ENCODE measurements at regions not wholly inside any gene's neighbourhood (a gene's known extent, or its start where the extent isn't known, plus 50 kb on each side); places are given as distances from the start of the nearest gene placed in this dataset.

DNA sequence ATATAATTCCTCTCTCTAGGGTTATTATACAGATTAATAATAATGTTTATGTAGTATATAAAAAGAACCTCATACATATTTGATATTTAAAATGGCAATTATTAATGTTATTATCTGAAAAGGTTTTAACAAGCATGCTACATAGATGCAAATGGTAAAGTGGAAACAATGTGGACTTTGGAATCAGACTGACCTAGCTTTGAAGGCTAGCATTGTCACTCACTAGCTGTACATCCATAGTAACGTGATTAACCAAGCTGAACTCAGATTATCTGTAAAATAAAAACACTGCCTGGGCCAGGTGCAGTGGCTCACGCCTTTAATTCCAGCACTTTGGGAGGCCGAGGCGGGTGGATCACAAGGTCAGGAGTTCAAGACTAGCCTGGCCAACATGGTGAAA is 233.7 kb upstream of the SPRY1 start:
- no TSS peak for BruUV-seq (replicated peaks)
- CTCF ChIA-PET, result no interaction called here
- POLR2A ChIA-PET, result no interaction called here
- no peaks in the 10 kb centered on the region for H3K36me3 ChIP-seq (ENCODE audit: control insufficient read depth in 2 of 2, insufficient read depth in 2 of 2, low read length in 1 of 2)
- SMC1A ChIA-PET (ENCODE audit: uncharacterized antibody, unreplicated experiment), result no interaction called here
- H3K9ac ChIP-seq (ENCODE audit: control insufficient read depth, insufficient read depth, low read length), result no peak overlapping the region
- TF ChIP-seq ZNF24 (IDR thresholded peaks at IDR 0.05), result no peak
- TF ChIP-seq EGR1 (IDR thresholded peaks at IDR 0.05; ENCODE audit: borderline replicate concordance in 1 of 2, low read depth in 2 of 2, low read length in 2 of 2), result no peak
- no peak for TF ChIP-seq POLR2AphosphoS5 (IDR thresholded peaks at IDR 0.05; ENCODE audit: low read length)
- no peak for TF ChIP-seq MTA3 (IDR thresholded peaks at IDR 0.05; ENCODE audit: borderline replicate concordance, low read length)
- TF ChIP-seq SPI1 (IDR thresholded peaks at IDR 0.05; ENCODE audit: borderline replicate concordance, insufficient read depth, low read depth, low read length), result no peak
- TF ChIP-seq CBFB (IDR thresholded peaks at IDR 0.05; ENCODE audit: low read depth), result no peak
- TF ChIP-seq, protein P1, sequence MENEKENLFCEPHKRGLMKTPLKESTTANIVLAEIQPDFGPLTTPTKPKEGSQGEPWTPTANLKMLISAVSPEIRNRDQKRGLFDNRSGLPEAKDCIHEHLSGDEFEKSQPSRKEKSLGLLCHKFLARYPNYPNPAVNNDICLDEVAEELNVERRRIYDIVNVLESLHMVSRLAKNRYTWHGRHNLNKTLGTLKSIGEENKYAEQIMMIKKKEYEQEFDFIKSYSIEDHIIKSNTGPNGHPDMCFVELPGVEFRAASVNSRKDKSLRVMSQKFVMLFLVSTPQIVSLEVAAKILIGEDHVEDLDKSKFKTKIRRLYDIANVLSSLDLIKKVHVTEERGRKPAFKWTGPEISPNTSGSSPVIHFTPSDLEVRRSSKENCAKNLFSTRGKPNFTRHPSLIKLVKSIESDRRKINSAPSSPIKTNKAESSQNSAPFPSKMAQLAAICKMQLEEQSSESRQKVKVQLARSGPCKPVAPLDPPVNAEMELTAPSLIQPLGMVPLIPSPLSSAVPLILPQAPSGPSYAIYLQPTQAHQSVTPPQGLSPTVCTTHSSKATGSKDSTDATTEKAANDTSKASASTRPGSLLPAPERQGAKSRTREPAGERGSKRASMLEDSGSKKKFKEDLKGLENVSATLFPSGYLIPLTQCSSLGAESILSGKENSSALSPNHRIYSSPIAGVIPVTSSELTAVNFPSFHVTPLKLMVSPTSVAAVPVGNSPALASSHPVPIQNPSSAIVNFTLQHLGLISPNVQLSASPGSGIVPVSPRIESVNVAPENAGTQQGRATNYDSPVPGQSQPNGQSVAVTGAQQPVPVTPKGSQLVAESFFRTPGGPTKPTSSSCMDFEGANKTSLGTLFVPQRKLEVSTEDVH (IDR thresholded peaks at IDR 0.05; ENCODE audit: low read depth, partially characterized antibody), result no peak
- TF ChIP-seq MEF2B (IDR thresholded peaks at IDR 0.05; ENCODE audit: partially characterized antibody, poor library complexity, severe bottlenecking), result no peak
- no peak for TF ChIP-seq NFYA (IDR thresholded peaks at IDR 0.05; ENCODE audit: borderline replicate concordance, low read depth, low read length)
- no peak for TF ChIP-seq HCFC1 (IDR thresholded peaks at IDR 0.05; ENCODE audit: low read length)
- no peak for TF ChIP-seq SIN3A (IDR thresholded peaks at IDR 0.05; ENCODE audit: low read depth, low read length)
- TF ChIP-seq FOXM1 (IDR thresholded peaks at IDR 0.05; ENCODE audit: low read depth, low read length), result no peak
- no peak for TF ChIP-seq SMARCA5 (IDR thresholded peaks at IDR 0.05)
- TF ChIP-seq, protein P2, sequence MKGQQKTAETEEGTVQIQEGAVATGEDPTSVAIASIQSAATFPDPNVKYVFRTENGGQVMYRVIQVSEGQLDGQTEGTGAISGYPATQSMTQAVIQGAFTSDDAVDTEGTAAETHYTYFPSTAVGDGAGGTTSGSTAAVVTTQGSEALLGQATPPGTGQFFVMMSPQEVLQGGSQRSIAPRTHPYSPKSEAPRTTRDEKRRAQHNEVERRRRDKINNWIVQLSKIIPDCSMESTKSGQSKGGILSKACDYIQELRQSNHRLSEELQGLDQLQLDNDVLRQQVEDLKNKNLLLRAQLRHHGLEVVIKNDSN (IDR thresholded peaks at IDR 0.05; ENCODE audit: borderline replicate concordance, extremely low read length, insufficient read depth, low read depth, low read length), result no peak
- TF ChIP-seq PRDM15 (CRISPR knock-in tag; IDR thresholded peaks at IDR 0.05), result no peak
- TF ChIP-seq GATAD2B (conservative IDR thresholded peaks at IDR 0.05; ENCODE audit: low read depth), result no peak
- no peak for ATAC-seq
- in situ Hi-C loops (cut with MboI) (no loop called here), intact Hi-C loops (cut with micrococcal nuclease; ENCODE audit: unreplicated experiment) (no loop called here)
- H3K27ac ChIP-seq (ENCODE audit: control insufficient read depth, insufficient read depth), result no peak overlapping the region
- H2AFZ ChIP-seq (ENCODE audit: control insufficient read depth, low read depth, low read length), result no peak overlapping the region
- H3K9me3 ChIP-seq (replicated peaks; ENCODE audit: control insufficient read depth, insufficient read depth, low read length), result no peaks in the 10 kb centered on the region
- H3K4me1 ChIP-seq (ENCODE audit: control insufficient read depth, insufficient read depth, low read length), result no peaks in the 10 kb centered on the region
- RAD21 ChIA-PET (ENCODE audit: unreplicated experiment), result no interaction called here
- FAIRE-seq, result no peak
- no peaks in the 10 kb centered on the region for H4K20me1 ChIP-seq (ENCODE audit: control insufficient read depth, insufficient read depth)
- H3K4me3 ChIP-seq, result no peak overlapping the region
- H3K4me2 ChIP-seq (ENCODE audit: control insufficient read depth, insufficient read depth), result no peak overlapping the region
- DNase-seq (ENCODE audit: low read depth, low spot score), result no peak
- H3K27me3 ChIP-seq (replicated peaks in 1 of 2; ENCODE audit: control insufficient read depth in 2 of 2, insufficient read depth in 2 of 2, low read length in 1 of 2), result no peaks in the 10 kb centered on the region
- no peaks in the 10 kb centered on the region for H3K79me2 ChIP-seq (ENCODE audit: control insufficient read depth, insufficient read depth, low read length)
- 100% methylated on average over 4 of the region's 4 CpGs for WGBS (ENCODE audit: insufficient coverage, insufficient replicate concordance, low lambda C conversion rate, missing lambda C conversion rate)
